Stimulated activated CD4-positive, alpha-beta T cell treated with anti-CD3 and anti-CD28 coated beads, TNF-alpha, amount 100 ng/mL, for 1 hour (primary cell): ENCODE measurements at regions not wholly inside any gene's neighbourhood (a gene's known extent, or its start where the extent isn't known, plus 50 kb on each side); places are given as distances from the start of the nearest gene placed in this dataset.
"Not testable (repeated sequence)": the region's sequence is repeated elsewhere in the genome, so short reads cannot be mapped to it uniquely, and the experiment has no call there.

Source experiments
- DNase-seq, 3 donors: peaks; one replicate each; pipeline ENCODE4 v3.0.0-alpha.2; 2020; ENCODE audit warnings: low read depth in 3 of 3, low spot score in 1 of 3

DNA sequence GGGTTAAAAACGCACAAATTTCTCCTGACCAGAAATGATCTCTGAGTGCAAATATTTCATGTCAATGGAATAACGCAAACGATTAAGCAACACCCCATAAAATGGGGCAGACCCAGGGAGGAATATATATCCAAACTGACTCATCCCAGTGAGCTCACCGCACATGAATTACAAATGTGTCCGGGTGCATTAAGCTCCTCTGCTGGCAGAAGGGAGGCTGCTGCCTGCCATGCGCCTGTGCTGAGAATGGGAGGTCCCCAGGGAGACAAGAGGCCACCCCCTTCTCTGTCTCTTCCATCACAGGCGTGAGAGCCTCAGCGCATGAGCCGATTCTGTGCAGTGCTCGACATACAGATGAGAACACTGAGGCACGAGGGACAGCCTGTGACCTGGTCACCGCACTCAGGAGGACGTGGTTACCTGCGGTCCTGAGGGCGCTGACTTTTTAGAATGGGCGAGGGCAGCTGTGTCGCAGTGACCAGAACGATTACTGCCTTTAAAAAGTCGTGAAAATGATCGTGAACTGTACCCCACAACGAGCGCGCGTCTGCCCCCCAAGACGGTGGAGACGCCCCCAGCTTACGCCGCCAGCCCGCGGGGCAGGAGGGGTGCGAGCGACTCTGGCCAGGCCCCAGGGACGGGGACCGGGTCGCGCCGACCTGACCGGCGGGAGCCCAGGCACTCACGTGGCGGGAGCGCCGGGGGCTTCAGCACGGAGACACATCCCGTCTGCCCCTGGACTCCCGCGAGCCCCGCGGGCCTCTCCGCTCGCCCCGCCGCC is 188.5 kb downstream of the ADRA2C start:
- peak; percentile 16 to 47 (median 31) for DNase-seq

DNA sequence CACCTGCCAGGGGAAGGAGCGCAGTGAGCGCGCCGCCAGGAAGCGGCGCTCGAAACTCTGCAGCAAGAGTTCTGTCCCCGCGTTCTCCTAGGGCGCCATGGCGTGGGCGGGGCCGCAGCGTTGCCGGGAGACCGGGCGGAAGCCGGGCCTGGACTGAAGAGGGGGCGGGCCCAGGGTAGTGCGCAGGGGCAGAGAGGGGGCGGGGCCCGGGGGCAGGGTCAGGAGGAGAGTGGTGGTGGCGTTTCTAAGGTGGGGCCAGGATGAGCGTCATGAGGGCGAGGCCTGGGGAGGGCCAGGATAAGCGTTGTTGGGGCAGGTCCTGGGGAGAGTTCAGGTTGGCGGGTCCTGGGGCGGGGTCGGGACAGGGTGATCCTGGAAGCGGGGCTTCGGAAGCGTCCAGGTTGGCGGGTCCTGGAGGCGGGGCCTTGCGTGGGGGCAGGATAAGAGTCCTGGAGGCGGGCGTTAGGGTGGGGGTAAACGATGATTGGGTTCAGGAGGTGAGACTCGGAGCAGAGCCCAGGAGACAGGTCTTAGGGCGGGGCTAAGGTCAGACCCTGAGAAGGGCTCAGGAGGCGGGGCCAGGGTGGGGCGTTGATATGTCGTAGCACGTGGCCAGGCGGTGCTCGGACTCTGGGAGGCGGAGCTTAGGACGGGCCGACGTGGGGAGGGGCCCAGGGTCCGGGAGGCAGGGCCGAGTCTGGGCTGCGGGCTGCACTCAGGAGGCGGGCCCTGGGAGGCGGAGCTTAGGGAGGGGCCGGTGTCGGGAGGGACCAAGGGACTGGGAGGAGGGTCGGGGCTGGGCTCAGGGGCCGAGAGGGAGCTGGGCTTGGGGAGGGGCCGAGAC is 189.4 kb downstream of the ADRA2C start:
- peak; percentile 94 to 98 (median 97) for DNase-seq

DNA sequence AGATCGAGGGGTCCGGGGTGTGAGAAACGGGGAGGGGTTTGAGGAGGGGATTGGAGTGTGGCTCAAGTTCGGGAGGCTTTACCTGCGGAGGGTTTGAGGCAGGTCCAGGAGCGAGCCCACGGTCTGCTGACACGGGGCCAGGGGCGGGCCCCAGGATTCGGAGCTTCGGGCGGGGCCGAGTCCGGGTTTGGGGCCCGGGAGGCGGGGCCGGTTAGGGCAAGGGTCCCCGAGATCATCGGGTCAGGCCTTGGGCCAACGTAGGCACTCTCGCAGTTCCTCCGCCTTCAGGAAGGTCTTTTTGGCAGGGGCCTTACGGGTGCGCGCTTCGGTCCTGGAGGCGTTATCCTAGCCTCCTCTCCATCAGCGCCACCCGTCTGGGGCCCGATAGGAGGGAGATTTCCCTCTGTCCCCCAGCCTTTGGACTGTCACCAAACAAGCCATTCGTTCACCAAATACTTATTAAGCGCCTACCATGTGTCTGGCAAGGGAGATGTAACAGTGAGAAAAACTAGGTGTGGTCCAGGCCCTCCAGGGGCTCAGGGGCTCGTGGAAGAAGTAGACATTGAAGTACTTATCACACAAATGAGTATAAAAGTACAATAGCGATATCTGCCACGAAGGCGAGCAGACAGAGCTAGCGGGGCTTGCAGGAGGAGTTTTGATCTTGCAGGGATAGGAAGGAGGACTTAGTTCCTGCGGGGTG is 190.1 kb downstream of the ADRA2C start:
- not testable (repeated sequence) for DNase-seq

DNA sequence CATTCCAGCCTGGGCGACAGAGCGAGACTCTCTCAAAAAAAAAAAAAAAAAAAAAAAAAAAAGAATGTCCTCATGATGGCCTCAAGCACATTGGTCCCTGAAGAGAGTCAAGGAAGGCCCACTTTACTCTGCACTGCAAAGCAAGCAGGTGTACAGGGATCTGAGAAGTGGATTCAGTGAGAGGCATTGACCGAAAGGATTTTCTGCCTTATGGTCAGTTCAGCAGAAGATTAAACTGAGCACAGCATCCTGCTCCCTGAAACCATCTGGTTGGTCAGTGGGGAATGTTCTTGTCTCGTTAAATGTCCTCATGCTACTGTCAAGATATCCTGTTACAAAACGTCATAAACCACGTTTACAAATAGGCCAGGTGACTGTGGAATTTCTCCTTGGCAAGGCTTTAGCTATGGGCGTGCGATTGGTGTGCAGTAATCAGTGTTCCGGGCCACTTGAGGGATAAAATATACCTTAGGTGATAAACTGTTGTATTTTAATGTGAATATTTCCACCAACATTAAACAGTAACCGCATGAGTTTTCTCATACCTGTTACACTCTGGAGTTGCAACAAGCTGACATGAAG is 195.0 kb downstream of the ADRA2C start:
- not testable (repeated sequence) for DNase-seq

DNA sequence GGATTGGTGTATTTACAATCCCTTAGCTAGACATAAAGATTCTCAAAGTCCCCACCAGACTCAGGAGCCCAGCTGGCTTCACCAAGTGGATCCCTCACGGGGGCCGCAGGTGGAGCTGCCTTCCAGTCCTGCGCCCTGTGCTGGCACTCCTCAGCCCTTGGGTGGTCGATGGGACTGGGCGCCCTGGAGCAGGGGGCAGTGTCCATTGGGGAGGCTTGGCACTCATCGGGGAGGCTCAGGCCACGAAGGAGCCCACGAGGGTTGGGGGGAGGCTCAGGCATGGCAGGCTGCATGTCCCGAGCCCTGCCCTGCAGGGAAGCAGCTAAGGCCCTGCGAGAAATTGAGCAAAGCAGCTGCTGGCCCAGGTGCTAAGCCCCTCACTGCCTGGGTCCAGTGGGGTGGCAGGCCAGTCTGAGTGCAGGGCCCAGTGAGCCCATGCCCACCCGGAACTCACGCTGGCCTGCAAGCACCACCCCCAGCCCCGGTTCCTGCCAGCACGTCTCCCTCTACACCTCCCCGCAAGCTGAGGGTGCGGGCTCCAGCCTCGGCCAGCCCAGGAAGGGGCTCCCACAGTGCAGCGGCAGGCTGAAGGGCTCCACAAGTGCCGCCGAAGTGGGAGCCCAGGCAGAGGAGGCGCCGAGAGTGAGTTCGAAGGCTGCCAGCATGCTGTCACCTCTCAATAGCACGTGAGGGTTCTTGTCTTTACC is 198.5 kb downstream of the ADRA2C start:
- DNase-seq = not testable (repeated sequence)

DNA sequence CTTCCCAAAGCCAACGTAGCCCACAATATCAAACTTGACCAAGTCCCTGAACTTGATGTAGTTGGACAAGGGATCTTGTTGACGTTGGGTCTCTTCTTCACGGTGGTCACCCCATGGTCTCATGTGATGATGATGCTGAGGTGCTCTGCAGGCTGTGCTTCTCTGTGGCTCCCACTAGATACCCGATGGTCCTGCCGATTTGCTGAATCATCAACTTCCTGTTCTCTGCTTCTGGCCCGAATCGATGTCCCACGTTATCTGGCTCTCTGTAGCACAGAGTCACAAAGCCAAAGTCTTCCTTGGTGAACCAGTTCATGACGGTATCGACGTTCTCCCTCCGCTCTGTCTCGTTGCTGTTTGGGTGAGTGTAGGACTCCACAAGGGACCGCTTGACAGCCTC is 201.0 kb downstream of the ADRA2C start:
- not testable (repeated sequence) for DNase-seq

DNA sequence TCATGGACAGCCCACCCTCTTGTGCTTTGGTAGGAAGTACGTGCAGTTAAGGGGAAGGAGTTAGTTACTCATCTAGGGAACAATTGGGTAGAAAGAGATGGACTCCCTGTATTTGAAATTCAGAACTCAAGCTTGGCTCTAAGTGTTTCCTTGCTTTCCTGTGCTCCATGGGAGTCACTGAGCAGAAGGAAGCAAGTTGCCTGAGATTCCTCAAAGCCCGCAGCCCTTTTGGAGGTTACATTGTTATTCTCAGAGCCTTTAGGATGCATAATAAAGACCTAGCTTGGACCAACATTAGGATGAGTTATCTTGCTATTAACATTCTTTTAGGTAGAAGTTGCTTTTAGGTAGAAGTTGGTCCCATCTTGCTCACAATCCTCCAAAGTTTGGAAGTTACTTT is 206.4 kb downstream of the ADRA2C start:
- not testable (repeated sequence) for DNase-seq

DNA sequence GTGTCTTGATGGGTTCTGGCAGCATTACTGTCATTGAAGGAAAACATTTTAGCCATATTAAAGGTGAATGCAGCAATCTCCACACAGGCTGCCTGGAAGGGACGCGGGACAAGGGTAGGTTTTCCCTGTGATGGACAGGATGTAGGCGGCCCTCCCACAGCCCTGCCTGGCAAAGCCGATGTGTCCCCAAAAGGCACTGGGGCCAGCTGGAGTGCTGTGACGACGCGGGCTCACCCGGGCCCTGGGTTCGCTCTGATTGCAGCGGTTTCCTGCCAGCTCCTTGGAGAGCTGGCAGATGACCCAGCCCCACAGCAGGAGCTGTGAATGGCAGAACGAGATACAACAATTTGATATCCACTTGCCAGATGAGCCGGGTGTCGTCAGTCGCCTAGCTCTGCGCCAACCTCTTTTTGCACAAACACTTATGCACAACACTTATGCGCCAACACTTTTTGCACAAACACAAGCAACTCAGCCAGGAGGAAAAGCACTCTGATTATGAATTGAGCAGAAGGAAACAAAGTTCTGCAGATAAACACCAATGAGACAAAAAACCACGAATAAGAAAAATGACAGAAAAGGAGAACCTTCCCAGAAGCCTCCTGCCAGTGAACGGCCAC is 207.5 kb downstream of the ADRA2C start:
- DNase-seq = not testable (repeated sequence)

DNA sequence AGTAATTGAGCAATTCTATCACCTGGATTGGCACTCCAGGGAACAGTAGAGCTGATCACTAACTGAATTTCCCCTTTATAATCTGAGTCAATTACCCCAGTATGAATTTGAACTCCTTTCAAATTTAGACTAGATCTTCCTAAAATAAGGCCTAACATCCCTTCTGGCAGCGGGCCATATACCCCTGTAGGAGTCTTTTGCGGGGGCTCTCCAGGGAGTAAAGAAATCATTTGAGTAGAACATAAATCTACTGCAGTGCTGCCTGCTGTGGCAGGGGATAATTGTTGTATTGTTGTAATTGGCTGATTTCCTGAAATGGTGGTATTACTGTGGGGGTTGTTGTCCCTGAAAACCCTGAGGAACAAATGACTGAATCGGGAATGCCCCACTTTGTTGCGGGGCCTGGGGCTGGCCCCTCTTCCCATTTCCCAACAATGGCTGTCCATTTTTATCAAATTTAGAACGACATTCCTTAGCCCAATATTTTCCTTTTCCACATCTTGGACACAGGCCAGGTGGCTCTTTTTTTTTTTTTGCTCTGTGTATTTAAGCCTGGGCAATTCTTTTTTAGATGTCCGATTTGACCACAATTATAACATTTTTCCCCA is 217.4 kb downstream of the ADRA2C start:
- not testable (repeated sequence) for DNase-seq

DNA sequence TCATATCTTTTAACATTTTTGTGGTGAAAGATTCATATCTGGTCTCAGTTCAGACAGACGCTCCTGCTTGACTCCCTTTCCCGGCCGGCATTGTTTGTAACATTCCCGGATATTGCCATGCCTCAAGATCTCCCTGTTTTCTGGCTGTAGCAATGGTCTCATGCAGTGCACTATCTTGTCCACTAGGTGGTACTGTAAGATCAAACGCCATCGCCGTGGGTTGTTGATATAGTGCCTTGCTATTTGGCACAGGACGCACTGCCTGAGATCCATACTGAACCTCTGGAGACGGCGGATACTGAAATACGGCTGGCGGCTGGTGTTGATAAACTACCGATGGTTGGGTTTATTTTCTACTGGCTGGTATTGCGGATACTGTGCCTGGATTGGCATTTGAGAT is 218.6 kb downstream of the ADRA2C start:
- not testable (repeated sequence) for DNase-seq

DNA sequence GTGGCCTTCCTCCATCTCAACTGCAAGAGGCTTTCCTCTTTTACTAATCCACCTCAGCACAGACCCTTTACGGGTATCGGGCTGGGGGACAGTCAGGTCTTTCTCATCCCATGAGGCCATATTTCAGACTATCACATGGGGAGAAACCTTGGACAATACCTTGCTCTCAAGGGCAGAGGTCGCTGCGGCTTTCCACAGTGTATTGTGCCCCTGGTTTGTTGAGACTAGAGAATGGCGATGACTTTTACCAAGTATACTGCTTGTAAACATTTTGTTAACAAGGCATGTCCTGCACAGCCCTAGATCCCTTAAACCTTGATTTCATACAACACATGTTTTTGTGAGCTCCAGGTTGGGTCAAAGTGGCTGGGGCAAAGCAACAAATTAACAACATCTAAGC is 220.2 kb downstream of the ADRA2C start:
- not testable (repeated sequence) for DNase-seq

DNA sequence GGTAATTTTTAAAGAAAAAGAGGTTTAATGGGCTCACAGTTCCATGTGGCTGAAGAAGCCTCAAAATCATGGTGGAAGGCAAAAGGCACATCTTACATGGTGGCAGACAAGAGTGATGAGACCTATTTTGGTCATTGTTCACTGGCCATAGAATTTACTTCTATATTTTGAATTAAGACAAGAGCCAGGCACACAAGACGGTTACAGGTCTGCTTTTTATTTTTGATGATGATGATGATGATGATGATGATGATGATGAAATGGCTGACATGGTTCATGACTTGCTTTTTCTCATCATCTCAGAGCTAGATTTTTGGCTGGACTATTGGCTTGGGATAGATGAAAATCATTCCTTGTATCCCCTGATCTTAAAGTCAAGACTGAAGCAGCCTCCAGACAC is 229.3 kb downstream of the OTOP1 start:
- not testable (repeated sequence) for DNase-seq

DNA sequence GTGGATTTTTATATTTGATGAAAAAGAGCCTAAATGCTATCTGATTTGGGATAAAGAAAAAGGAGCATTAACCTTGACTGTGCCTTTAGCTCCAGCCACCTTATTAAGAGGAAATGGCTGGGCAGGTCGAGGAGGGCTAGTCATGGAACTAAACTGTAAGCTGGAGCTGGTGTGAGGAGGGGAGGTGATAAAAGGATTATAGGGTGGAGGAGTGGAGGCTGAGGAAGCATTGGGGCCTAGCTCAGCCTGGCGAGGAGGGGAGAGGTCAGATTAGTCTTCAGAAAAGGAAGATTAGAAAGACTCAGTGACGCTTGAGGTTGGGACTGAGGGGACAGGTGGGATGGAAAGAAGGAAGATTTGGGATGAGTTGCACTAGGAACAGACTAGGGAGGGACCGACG is 222.7 kb downstream of the OTOP1 start:
- DNase-seq = not testable (repeated sequence)

DNA sequence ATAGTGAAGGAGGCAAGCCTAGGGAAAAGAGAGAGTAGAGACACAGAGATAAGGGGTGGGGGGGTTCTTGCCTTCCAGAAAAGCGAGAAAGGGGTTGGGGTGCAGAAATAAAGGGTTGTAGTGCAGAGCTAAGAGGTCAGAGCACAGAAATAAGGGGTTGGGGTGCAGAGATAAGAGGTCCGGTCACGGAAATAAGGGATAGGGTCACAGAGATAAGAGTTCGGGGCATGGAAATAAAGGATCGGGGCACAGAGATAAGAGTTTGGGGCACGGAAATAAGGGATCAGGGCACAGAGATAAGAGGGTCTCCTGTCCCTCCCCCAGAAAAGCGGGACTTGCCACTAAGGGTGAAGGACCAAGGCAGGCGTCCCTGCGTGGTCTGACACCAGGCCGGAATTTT is 222.0 kb downstream of the OTOP1 start:
- DNase-seq = not testable (repeated sequence)

DNA sequence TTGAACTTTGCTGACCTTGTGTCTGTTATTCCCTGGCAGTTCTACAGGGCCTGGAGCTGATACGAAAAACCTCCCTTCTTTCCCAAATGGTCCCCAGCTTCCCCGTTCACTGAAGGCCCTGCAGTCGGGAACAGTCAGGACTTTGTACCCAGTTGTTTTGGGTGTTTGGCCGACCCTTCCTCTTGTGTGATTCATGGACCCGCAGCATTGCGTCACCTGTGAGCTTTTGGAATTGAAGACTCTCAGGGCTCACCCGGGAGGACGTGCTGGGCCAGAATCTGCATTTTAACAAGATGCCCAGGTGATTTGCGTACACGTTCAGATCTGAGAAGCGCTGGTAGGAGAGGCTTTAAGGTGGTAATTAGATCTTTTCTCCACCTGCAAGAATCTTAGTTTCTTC is 220.4 kb downstream of the OTOP1 start:
- not testable (repeated sequence) for DNase-seq

DNA sequence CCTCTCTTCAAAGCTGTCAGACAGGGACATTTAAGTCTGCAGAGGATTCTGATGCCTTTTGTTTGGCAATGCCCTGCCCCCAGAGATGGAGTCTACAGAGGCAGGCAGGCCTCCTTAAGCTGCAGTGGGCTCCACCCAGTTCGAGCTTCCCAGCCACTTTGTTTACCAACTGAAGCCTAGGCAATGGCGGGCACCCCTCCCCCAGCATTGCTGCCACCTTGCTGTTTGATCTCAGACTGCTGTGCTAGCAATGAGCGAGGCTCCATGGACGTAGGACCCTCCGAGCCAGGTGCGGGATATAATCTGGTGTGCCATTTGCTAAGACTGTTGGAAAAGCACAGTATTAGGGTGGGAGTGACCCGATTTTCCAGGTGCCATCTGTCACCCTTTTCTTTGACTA is 207.7 kb downstream of the OTOP1 start:
- DNase-seq = not testable (repeated sequence)

DNA sequence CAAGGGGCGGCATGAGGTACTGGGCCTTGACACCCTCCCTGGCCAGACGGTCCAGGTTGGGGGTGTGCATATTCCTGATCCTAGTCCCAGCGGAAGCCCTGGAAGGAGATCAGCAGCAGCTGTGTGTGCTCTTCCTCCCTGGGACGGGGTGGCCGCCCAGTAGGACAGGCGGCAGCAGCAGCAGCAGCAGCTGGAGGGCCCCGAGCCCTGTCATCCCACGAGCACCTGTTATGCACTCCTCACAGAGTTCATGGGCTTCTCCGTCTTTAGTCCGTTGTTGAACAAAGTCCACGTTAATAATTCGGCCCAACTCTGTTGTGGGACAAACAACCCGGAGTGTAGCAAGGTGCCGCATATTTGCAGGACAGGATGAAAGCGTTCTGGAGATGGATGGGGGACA is 205.6 kb downstream of the OTOP1 start:
- not testable (repeated sequence) for DNase-seq

DNA sequence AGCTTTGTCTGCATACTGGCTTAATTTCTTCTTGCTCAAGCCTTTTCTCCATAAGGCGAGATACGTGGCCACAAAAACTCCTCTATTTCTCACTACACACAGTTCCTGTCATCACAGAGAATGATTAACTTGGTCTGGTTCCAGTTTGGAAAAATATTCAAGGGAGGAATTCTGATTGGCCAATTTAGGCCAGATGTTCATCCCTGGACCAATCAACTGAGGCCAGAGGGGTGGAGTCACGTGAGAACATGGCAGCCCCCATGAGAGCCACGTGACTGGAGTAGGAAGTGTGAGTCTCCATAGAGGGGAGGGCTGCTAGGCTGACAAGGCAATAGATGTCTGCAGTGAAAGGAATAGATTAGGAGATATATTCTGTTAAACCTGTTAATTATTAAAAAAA is 200.0 kb downstream of the OTOP1 start:
- DNase-seq = not testable (repeated sequence)

DNA sequence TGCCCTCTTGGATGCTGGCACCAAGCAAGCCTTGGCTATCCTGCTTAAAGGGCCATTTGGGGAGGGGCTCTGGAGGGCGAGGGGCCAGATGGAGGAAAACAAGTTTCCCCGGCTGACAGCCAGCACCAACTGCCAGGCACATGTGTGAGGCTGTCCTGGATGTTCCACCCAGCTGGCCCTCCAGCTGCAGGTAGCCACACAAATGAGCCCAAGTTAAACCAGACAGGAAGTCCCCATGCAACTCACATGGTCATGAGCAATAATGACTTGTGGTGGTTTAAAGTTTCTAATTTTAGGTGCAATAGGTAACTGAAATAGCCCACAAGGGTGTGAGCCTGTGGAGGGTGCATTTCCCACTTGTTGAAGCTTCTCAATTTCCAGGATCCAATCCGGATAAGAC is 198.0 kb downstream of the OTOP1 start:
- DNase-seq = not testable (repeated sequence)

DNA sequence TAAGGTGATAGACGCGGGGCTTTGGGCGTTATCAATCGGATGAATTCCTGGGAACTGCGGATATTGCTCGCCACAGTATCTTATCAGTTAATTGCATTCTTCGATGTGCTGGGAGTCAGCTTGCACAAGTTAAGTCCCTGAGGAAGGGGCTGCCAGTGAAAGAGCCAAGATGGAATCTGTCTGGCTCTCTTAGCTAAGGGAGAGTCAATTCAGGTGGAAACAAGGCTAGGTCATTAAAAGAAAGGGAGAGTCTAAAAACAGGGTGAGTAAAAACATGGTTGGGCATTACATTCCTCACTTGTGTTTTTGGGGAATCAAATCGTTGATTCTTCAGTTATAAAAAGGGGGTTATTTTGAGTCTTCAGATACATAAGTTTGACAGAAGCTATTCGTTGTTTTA is 196.2 kb downstream of the OTOP1 start:
- DNase-seq = not testable (repeated sequence)
